Keratinocyte (primary cell): ENCODE measurements at regions not wholly inside any gene's neighbourhood (a gene's known extent, or its start where the extent isn't known, plus 50 kb on each side); places are given as distances from the start of the nearest gene placed in this dataset.

Source experiments
- DNase-seq: peaks from one replicate; pipeline ENCODE4 v3.0.0-alpha.2; 2011; ENCODE audit warnings: low read depth, missing footprints, low spot score
- FAIRE-seq: peaks from 2 replicates; lab custom pipeline; 2011; peaks lifted over from hg19 to GRCh38; lab: Jason Lieb, UNC
- H2AFZ ChIP-seq: 2 replicates; pipeline ENCODE4 v1.6.0; 2012; ENCODE audit warnings: low read length, control low read depth, inconsistent platforms; ENCODE audit not compliant: control insufficient read depth
- H3K27ac ChIP-seq: 2 replicates; pipeline ENCODE4 v1.5.1; 2011; ENCODE audit warnings: low read length; ENCODE audit not compliant: control insufficient read depth, insufficient read depth
- H3K27me3 ChIP-seq: 3 replicates; pipeline ENCODE4 v1.6.0; 2011; ENCODE audit warnings: low read length; ENCODE audit not compliant: control insufficient read depth, insufficient read depth; ENCODE audit errors: extremely low read depth
- H3K36me3 ChIP-seq, 2 experiments: 2 replicates in 1 of 2; 3 replicates in 1 of 2; pipeline ENCODE4 v1.5.1; 2011; ENCODE audit warnings: low read length in 2 of 2, mild to moderate bottlenecking in 1 of 2; ENCODE audit not compliant: control insufficient read depth in 2 of 2, insufficient read depth in 2 of 2; ENCODE audit errors: extremely low read depth in 1 of 2
- H3K4me1 ChIP-seq: 3 replicates; pipeline ENCODE4 v1.5.1; 2011; ENCODE audit warnings: low read length; ENCODE audit not compliant: control insufficient read depth, insufficient read depth; ENCODE audit errors: extremely low read depth
- H3K4me2 ChIP-seq: 3 replicates; pipeline ENCODE4 v1.6.0; 2011; ENCODE audit warnings: low read depth, low read length; ENCODE audit not compliant: control insufficient read depth, insufficient read depth; ENCODE audit errors: extremely low read depth
- H3K4me3 ChIP-seq, 3 experiments: fragments of 200-600 bp in 1 of 3; sonication (generic) in 1 of 3; 2 replicates in 2 of 3; 3 replicates in 1 of 3; pipeline ENCODE4 v1.5.1; 2011 to 2016; ENCODE audit warnings: low read length in 3 of 3, mild to moderate bottlenecking in 3 of 3, control low read depth in 2 of 3, inconsistent platforms in 1 of 3, low read depth in 1 of 3, mixed read lengths in 1 of 3, mixed run types in 1 of 3, moderate library complexity in 1 of 3; ENCODE audit not compliant: control insufficient read depth in 2 of 3, insufficient read depth in 2 of 3; ENCODE audit errors: extremely low read depth in 1 of 3
- H3K79me2 ChIP-seq: 2 replicates; pipeline ENCODE4 v1.6.0; 2012; ENCODE audit warnings: low read length; ENCODE audit not compliant: control insufficient read depth, insufficient read depth
- H3K9ac ChIP-seq: 3 replicates; pipeline ENCODE4 v1.6.0; 2011; ENCODE audit warnings: low read length; ENCODE audit not compliant: control insufficient read depth, insufficient read depth; ENCODE audit errors: extremely low read depth
- H3K9me1 ChIP-seq: 3 replicates; pipeline ENCODE4 v1.6.0; 2011; ENCODE audit warnings: low read length; ENCODE audit not compliant: control insufficient read depth, insufficient read depth; ENCODE audit errors: extremely low read depth
- H3K9me3 ChIP-seq: 2 replicates; pipeline ENCODE4 v1.5.1; 2012; ENCODE audit warnings: low read depth, low read length; ENCODE audit not compliant: control insufficient read depth
- H4K20me1 ChIP-seq: 3 replicates; pipeline ENCODE4 v1.6.0; 2011; ENCODE audit warnings: low read length; ENCODE audit not compliant: control insufficient read depth, insufficient read depth; ENCODE audit errors: extremely low read depth
- EZH2 ChIP-seq: IDR thresholded peaks from one replicate; pipeline ENCODE4 v1.6.1; 2012; ENCODE audit warnings: inconsistent platforms, mild to moderate bottlenecking, low read length, moderate library complexity
- dilution Hi-C: fragments of 300-500 bp; cut with MboI; formaldehyde crosslinking; loops from one replicate; pipeline ENCODE4 v1.7.0; 2020; ENCODE audit warnings: low sequenced_read_pairs; ENCODE audit not compliant: extremely low pct_ligation_motif_present
- TF ChIP-seq, protein P1 (sequence below), 3 experiments: IDR thresholded peaks in 1 of 3; conservative IDR thresholded peaks in 1 of 3; optimal IDR thresholded peaks in 1 of 3; 2 replicates in 2 of 3; 3 replicates in 1 of 3; pipeline versions ENCODE3 to v1.5.1; 2011; ENCODE audit warnings: low read length in 3 of 3, mild to moderate bottlenecking in 3 of 3, moderate library complexity in 2 of 3, control low read depth in 1 of 3, inconsistent platforms in 1 of 3; ENCODE audit not compliant: insufficient read depth in 2 of 3; ENCODE audit errors: extremely low read depth in 1 of 3

DNA sequence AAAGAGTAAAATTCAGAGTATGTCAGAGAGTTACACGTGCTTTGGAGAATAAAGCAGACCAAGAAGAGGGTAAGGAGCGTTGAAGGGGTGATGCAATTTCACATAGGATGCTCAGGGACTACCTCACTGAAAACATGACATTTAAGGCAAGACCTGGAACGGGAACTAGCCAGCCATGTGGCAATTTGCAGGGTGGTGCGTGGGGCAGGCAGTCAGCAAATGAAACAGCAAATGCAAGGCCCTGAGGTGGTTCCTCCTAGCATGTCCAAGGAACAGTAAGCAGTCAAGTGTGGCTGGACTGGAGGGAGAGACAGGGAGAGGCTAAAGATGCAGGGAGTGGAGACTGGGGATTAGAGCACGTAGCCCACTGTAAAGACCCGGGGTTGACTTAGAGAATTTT, 146.1 kb upstream of the LPP start:
- DNase-seq: no peak
- H4K20me1 ChIP-seq: no peaks in the 10 kb centered on the region
- FAIRE-seq: no peak
- H3K9me1 ChIP-seq: no peaks in the 10 kb centered on the region
- H3K79me2 ChIP-seq: no peaks in the 10 kb centered on the region
- H3K9ac ChIP-seq: no peak overlapping the region
- TF ChIP-seq, protein P1, sequence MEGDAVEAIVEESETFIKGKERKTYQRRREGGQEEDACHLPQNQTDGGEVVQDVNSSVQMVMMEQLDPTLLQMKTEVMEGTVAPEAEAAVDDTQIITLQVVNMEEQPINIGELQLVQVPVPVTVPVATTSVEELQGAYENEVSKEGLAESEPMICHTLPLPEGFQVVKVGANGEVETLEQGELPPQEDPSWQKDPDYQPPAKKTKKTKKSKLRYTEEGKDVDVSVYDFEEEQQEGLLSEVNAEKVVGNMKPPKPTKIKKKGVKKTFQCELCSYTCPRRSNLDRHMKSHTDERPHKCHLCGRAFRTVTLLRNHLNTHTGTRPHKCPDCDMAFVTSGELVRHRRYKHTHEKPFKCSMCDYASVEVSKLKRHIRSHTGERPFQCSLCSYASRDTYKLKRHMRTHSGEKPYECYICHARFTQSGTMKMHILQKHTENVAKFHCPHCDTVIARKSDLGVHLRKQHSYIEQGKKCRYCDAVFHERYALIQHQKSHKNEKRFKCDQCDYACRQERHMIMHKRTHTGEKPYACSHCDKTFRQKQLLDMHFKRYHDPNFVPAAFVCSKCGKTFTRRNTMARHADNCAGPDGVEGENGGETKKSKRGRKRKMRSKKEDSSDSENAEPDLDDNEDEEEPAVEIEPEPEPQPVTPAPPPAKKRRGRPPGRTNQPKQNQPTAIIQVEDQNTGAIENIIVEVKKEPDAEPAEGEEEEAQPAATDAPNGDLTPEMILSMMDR (optimal IDR thresholded peaks at IDR 0.05 in 1 of 3, IDR thresholded peaks at IDR 0.05 in 1 of 3, conservative IDR thresholded peaks at IDR 0.05 in 1 of 3; ENCODE audit: extremely low read depth in 1 of 3, insufficient read depth in 2 of 3, low read length in 3 of 3): no peak
- no peak for TF ChIP-seq EZH2
- no peak overlapping the region for H3K4me3 ChIP-seq
- H3K27ac ChIP-seq: no peak overlapping the region
- H3K4me1 ChIP-seq: no peaks in the 10 kb centered on the region
- no peak overlapping the region for H3K4me2 ChIP-seq
- no peaks in the 10 kb centered on the region for H3K36me3 ChIP-seq
- dilution Hi-C loops: no loop called here
- no peak overlapping the region for H2AFZ ChIP-seq
- no peaks in the 10 kb centered on the region for H3K27me3 ChIP-seq
- H3K9me3 ChIP-seq: no peaks in the 10 kb centered on the region

DNA sequence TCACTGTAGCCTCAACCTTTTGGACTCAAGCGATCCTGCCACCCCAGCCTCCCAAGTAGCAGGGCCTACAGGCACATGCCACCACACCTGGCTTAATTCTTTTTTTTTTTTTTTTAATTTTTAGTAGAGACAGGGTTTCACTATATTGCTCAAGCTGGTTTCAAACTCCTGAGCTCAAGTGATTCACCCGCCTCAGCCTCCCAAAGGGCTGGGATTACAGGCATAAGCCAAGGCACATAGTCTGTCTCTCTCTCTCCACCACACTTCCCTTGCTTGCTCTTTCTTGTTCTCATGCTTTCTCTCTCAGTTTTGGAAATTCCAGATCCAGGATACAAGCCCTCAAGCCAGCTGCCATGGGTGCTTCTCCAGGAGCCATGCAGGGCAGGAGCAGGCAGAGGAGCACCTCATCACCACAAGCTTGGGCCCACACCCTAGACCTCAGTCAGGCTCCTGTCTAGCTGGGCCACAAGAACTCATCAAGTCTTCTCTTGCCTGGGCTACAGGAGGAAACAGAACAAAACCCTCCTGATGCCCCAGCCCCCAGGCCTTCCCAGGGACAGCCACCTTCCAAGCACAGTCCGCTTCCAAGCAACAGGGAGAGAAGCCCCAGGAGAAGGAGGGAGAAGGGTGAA, 145.3 kb upstream of the LPP start:
- H3K4me2 ChIP-seq: no peak overlapping the region
- no peaks in the 10 kb centered on the region for H3K4me1 ChIP-seq
- no peak for FAIRE-seq
- no peak overlapping the region for H3K4me3 ChIP-seq
- DNase-seq: no peak
- dilution Hi-C loops: no loop called here
- H3K27me3 ChIP-seq: no peaks in the 10 kb centered on the region
- no peaks in the 10 kb centered on the region for H3K9me1 ChIP-seq
- H3K9me3 ChIP-seq: no peaks in the 10 kb centered on the region
- H2AFZ ChIP-seq: no peak overlapping the region
- H3K9ac ChIP-seq: no peak overlapping the region
- H3K36me3 ChIP-seq: no peaks in the 10 kb centered on the region
- no peaks in the 10 kb centered on the region for H3K79me2 ChIP-seq
- no peak overlapping the region for H3K27ac ChIP-seq
- no peaks in the 10 kb centered on the region for H4K20me1 ChIP-seq
- no peak for TF ChIP-seq EZH2
- TF ChIP-seq, protein P1 (optimal IDR thresholded peaks at IDR 0.05 in 1 of 3, IDR thresholded peaks at IDR 0.05 in 1 of 3, conservative IDR thresholded peaks at IDR 0.05 in 1 of 3; ENCODE audit: extremely low read depth in 1 of 3, insufficient read depth in 2 of 3, low read length in 3 of 3): no peak
